Thymus (tissue), 11 donors: ENCODE measurements at regions not wholly inside any gene's neighbourhood (a gene's known extent, or its start where the extent isn't known, plus 50 kb on each side); places are given as distances from the start of the nearest gene placed in this dataset.

Experiments used
- DNase-seq, 9 donors: peaks; one replicate each; pipeline ENCODE4 v3.0.0-alpha.2; 2013; ENCODE audit warnings: low spot score in 9 of 9, low read depth in 6 of 9, missing footprints in 1 of 9
- H3K27ac ChIP-seq, 2 donors: one replicate each; pipeline ENCODE4 v1.5.1; 2013; ENCODE audit warnings: control low read depth in 1 of 2, low read depth in 1 of 2, low read length in 1 of 2, mild to moderate bottlenecking in 1 of 2, moderate library complexity in 1 of 2
- H3K27me3 ChIP-seq, 2 donors: one replicate each; pipeline ENCODE4 v1.5.1; 2013; ENCODE audit warnings: low read length in 1 of 2; ENCODE audit not compliant: control insufficient read depth in 2 of 2, insufficient read depth in 1 of 2
- H3K36me3 ChIP-seq, 2 donors: one replicate each; pipeline ENCODE4 v1.5.1; 2013; ENCODE audit warnings: low read length in 1 of 2, mild to moderate bottlenecking in 1 of 2, moderate library complexity in 1 of 2; ENCODE audit not compliant: control insufficient read depth in 2 of 2, insufficient read depth in 2 of 2
- H3K4me1 ChIP-seq, 2 donors: one replicate each; pipeline ENCODE4 v1.5.1; 2013; ENCODE audit warnings: low read length in 2 of 2; ENCODE audit not compliant: control insufficient read depth in 2 of 2, insufficient read depth in 2 of 2
- H3K4me3 ChIP-seq, 2 donors: one replicate each; pipeline ENCODE4 v1.5.1; 2013; ENCODE audit warnings: low read length in 2 of 2, control low read depth in 1 of 2, mild to moderate bottlenecking in 1 of 2
- H3K9me3 ChIP-seq, 2 donors: one replicate each; pipeline ENCODE4 v1.5.1; 2013; ENCODE audit warnings: low read length in 1 of 2, mild to moderate bottlenecking in 1 of 2; ENCODE audit not compliant: control insufficient read depth in 2 of 2, insufficient read depth in 1 of 2
- WGBS: extraction: QIAGEN DNeasy Blood & Tissue Kit; methylation state at CpG from one replicate; pipeline ENCODE4 v1.1.7; 2013; 5-methylcytosine and 5-hydroxymethylcytosine counted together
- donor health status: healthy.

DNA sequence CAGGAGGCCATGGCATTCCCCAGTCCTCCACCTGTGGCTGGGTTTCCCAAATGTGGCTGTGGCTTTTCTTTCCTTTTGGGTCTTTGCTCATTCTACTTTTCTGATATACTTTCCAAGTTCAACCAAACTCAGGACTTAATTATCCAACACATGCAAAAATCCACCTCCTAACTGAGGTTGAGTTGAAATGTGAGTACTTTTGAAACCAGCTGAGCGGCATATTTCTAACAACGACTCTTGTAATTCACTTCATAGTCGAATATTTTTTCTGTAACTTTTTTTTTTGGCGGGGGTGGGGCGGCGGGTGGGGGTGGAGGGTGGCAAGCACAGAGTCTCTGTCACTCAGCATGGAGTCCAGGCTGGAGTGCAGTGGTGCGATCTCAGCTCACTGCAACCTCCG, 165.2 kb upstream of the PITRM1 start:
- WGBS: 98% methylated on average over 8 of the region's 8 CpGs

DNA sequence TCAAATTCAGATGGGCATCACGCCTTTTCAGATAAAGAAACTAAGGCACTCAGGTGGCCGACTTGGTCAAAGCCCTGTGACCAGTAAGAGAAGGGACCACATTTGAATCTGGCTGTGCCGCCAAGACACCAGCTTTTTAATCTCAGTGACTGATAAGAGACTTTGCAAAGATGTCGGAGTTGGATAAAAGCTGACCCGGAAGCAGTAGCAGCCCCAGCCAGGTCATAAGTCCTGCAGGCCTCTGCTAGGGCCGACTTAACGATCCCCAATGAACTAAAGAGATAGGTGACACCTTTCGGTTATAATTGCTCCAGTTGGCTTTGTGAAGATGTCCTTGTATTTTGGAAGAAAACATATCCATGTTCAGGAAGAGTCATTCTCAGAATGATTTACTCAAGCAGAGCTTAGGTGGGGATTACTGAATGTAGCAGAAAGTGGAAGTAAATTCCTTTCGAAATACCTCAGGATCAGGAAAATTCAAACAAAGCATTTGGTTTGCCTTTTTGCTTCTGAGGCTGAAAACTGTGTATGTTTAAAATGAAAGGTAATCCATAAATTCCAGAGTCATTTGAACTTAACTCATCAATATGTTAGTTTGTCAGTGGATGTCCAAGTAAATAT, 164.2 kb upstream of the PITRM1 start:
- Histone ChIP-seq H3K27ac (no peak overlapping the region), H3K36me3 (no peaks in the 10 kb centered on the region), H3K27me3 (no peaks in the 10 kb centered on the region), H3K9me3 (no peaks in the 10 kb centered on the region), H3K4me3 (no peak overlapping the region), H3K4me1 (peaks cover 0 to 4% of the 10 kb centered on the region in 2 donors)
- no peak for DNase-seq
- WGBS: 97% methylated on average over 9 of the region's 9 CpGs

More for the DNA sequence above, 165.2 kb upstream of the PITRM1 start:
- no peak for DNase-seq
- no peaks in the 10 kb centered on the region for H3K27me3 ChIP-seq
- no peaks in the 10 kb centered on the region for H3K9me3 ChIP-seq
- no peak overlapping the region for H3K4me3 ChIP-seq
- H3K36me3 ChIP-seq: no peaks in the 10 kb centered on the region
- peaks cover 0 to 4% of the 10 kb centered on the region in 2 donors for H3K4me1 ChIP-seq
- H3K27ac ChIP-seq: no peak overlapping the region

DNA sequence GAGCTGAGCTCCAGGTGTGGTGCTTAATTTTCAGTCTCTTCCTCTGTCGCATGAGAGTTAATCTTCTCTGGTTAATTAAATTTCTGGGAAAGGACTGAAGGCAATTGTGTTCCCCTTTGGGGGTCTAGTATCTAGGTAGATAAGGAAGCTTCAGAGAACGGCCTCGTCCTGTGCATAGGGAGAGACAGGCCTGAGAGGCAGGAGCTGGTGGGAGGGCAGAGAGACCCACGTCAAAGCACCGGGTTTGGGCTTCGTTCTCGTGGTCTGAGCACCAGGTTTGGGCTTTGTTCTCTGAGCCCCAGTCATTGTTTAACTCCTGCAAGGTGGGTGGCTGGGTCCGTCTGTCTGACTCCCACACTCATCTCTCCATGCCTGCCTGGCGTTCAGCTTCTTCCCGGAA, 160.8 kb upstream of the PITRM1 start:
- Histone ChIP-seq H3K4me3 (no peak overlapping the region), H3K36me3 (no peaks in the 10 kb centered on the region), H3K27me3 (no peaks in the 10 kb centered on the region), H3K27ac (no peak overlapping the region), H3K9me3 (no peaks in the 10 kb centered on the region), H3K4me1 (no peaks in the 10 kb centered on the region)
- 87% methylated on average over 10 of the region's 10 CpGs for WGBS
- DNase-seq: no peak

DNA sequence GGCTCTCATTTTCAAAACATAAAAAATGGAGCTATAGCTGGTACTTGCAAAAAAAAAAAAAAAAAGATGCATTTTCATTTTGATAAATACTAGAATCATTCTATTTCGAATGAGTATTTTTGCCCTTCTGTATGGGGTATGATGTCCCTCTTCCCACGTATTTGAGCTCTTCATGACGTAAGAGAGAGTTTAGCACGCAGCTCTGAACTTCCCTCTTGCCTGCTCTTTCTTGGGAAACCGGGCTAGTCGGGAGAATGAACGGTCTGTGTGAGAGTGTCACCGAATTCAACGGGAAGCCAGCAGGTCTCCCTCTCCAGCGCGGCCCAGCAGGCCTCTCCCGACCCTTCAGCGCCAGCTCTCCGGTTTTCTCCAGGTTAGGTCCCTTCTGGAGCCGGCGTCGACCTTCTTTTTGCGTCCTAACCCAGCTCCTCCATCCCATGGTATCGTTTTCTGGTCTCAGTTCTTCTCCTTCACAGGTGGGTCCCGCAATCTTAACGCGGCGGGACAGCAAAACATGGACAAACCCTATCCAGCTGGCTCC, 159.2 kb upstream of the PITRM1 start:
- no peak for DNase-seq
- no peaks in the 10 kb centered on the region for H3K36me3 ChIP-seq
- 97% methylated on average over 23 of the region's 23 CpGs for WGBS

DNA sequence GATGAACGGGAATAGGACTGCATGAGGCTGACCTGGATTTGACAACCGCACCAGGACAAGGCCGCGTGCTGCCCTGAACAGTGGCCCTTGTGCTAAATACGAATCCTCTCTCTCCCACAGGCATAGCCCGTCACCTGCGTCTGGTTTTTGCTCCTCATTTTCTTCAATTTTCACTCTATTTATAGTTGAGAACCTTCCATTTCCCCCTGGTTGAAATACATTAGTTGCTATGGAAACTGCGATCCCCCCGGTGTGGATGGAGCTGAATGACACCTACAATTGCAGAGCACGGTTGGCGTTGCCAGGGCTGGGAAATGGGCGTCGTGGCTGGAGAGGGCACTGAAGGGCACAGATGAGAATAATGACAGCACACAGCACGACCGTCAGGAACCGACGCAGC, 158.6 kb upstream of the PITRM1 start:
- H3K27me3 ChIP-seq: no peaks in the 10 kb centered on the region
- WGBS: 98% methylated on average over 17 of the region's 17 CpGs
- DNase-seq: no peak

More for the DNA sequence above, 159.2 kb upstream of the PITRM1 start:
- H3K4me1 ChIP-seq: no peaks in the 10 kb centered on the region
- no peaks in the 10 kb centered on the region for H3K27me3 ChIP-seq
- no peaks in the 10 kb centered on the region for H3K9me3 ChIP-seq
- H3K27ac ChIP-seq: no peak overlapping the region
- H3K4me3 ChIP-seq: no peak overlapping the region

DNA sequence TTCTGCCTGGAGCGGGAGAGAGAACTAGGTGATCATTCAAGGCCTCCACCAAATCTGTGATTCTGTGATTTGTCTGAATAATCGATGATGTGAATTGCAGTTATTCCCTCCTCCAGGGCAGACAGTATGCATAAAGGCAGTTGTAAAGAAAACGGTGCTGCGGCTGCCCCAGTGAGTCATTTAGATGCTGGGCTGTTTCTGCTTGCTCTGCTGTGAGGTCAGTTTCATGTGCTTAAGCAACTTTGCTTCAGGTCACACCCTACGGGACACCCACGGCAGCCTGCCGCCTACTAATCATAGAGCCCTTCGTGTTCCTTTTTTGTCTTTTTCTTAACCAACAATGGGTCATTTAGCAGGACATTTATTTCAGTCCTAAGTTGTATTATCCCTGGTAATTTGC, 158.1 kb upstream of the PITRM1 start:
- H3K4me3 ChIP-seq: no peak overlapping the region
- H3K27ac ChIP-seq: no peak overlapping the region
- no peaks in the 10 kb centered on the region for H3K27me3 ChIP-seq
- no peak for DNase-seq
- 87% methylated on average over 8 of the region's 8 CpGs for WGBS
- no peaks in the 10 kb centered on the region for H3K9me3 ChIP-seq
- H3K4me1 ChIP-seq: no peaks in the 10 kb centered on the region
- H3K36me3 ChIP-seq: no peaks in the 10 kb centered on the region

More for the DNA sequence above, 158.6 kb upstream of the PITRM1 start:
- Histone ChIP-seq H3K36me3 (no peaks in the 10 kb centered on the region), H3K27ac (no peak overlapping the region), H3K4me3 (no peak overlapping the region), H3K4me1 (no peaks in the 10 kb centered on the region), H3K9me3 (no peaks in the 10 kb centered on the region)

DNA sequence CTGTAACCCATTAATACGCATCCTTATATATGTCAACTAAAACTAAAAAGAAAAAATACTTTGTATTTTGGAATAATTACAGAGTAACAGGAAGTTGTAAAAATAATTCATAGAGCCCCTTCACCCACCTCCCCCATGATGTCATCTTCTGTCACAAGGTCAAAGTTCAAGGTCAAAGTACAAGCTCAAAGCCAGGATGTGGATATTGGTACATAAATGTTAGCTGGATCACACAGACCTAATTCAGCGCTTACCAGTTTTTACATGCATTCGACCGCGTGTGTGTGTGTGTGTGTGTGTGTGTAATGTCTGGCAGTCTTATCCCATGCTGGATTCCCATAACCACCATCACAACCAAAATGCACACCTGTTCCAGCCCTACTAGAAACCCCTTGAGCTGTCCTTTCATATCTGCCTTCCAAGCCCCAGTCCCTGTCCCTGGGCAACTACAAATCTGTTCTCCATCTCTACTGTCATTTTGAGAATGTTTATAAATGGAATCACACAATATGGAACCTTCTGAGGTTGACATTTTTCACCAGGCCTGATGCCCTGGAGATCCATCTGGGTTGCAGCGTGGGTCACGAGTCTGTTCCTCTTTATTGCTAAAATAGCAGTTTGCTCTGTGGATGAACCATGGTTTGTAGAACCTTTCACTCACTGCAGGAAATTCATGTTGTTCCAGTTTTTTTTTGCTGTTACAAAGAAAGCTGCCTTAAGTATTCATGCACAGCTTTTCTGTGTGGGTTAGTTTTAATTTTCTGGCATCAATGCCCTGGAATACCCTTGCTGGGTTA, 153.6 kb upstream of the PITRM1 start:
- Histone ChIP-seq H3K27me3 (no peaks in the 10 kb centered on the region), H3K9me3 (no peaks in the 10 kb centered on the region), H3K27ac (no peak overlapping the region), H3K4me1 (no peaks in the 10 kb centered on the region), H3K36me3 (no peaks in the 10 kb centered on the region), H3K4me3 (no peak overlapping the region)
- DNase-seq: no peak
- WGBS: 87% methylated on average over 7 of the region's 7 CpGs

DNA sequence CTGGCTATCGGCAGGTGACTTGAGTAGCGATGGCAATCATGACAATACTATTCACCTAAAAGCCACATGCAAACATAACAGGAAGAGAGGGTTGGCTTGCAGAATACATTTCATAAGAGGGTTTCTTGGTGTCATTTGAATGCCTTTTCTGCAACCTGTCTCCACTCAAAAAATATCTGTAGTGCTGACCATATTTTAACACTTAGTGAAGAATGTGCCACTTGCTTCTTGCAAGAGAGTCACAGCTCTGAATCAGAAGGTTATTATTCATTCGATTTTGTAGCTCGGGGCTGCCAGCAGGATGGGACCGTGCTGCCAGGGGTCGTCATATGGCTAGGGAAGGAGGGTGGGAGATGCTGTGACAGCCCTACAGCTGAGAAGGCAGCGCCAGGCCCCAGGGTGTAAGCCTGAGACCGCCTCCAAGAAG, 152.0 kb upstream of the PITRM1 start:
- no peaks in the 10 kb centered on the region for H3K4me1 ChIP-seq
- no peak for DNase-seq
- H3K36me3 ChIP-seq: no peaks in the 10 kb centered on the region
- H3K27ac ChIP-seq: no peak overlapping the region
- H3K4me3 ChIP-seq: no peak overlapping the region
- 95% methylated on average over 8 of the region's 8 CpGs for WGBS
- H3K27me3 ChIP-seq: no peaks in the 10 kb centered on the region
- peaks cover 0 to 4% of the 10 kb centered on the region in 2 donors for H3K9me3 ChIP-seq

DNA sequence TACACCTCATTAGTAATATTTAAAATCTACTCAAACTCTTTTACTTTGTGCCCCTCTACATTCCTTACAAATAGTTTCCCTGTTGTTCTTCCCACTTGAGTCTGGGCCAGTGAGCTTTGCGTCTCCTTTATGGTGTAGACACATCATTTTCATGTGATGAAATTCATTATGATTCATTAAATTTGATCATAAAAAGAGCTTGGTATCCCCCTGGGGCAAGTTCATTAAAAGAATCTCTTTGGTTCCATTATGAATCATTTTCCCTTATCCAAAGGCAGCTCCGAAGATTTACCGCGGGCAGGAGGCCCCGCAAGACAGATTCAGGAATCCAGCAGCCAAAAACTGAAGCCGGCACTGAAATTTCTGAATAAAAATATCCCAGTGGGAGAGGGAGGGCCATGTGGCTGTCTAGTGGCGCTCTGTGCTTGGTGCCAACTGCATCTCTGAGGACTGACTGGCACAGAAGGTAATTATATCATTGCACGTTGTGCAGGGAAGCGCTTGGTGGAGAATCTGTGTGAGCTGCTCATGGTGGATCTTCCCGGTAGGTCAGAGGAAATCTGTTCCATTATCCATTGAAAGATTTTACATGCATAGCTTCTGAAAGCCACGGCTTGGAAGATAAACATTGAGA, 151.4 kb upstream of the PITRM1 start:
- Histone ChIP-seq H3K36me3 (no peaks in the 10 kb centered on the region), H3K4me1 (no peaks in the 10 kb centered on the region), H3K9me3 (peaks cover 0 to 5% of the 10 kb centered on the region in 2 donors), H3K4me3 (no peak overlapping the region), H3K27ac (no peak overlapping the region), H3K27me3 (no peaks in the 10 kb centered on the region)
- no peak for DNase-seq
- 95% methylated on average over 11 of the region's 11 CpGs for WGBS
